H9 (cell line): ENCODE measurements at regions not wholly inside any gene's neighbourhood (a gene's known extent, or its start where the extent isn't known, plus 50 kb on each side); places are given as distances from the start of the nearest gene placed in this dataset.

ENCODE experiments used
- DNase-seq: peaks from one replicate; pipeline ENCODE4 v3.0.0-alpha.2; 2017
- H2AFZ ChIP-seq: one replicate; pipeline ENCODE4 v1.6.1; 2013; ENCODE audit warnings: mild to moderate bottlenecking, low read length, control low read depth, moderate library complexity
- H2AK5ac ChIP-seq: 2 replicates; pipeline ENCODE4 v1.6.1; 2013; ENCODE audit warnings: low read length, control low read depth, mixed read lengths; ENCODE audit not compliant: insufficient read length
- H2BK120ac ChIP-seq: one replicate; pipeline ENCODE4 v1.6.1; 2013; ENCODE audit warnings: low read depth, mild to moderate bottlenecking, low read length, control low read depth, inconsistent platforms; ENCODE audit not compliant: poor library complexity, severe bottlenecking
- H2BK12ac ChIP-seq: 2 replicates; pipeline ENCODE4 v1.6.1; 2013; ENCODE audit warnings: low read length, control low read depth, mixed read lengths, low read depth; ENCODE audit not compliant: insufficient read length
- H2BK15ac ChIP-seq: 2 replicates; pipeline ENCODE4 v1.6.1; 2013; ENCODE audit warnings: low read depth, low read length, control low read depth
- H2BK20ac ChIP-seq: one replicate; pipeline ENCODE4 v1.6.1; 2013; ENCODE audit warnings: low read depth, mild to moderate bottlenecking, low read length, control low read depth, inconsistent platforms; ENCODE audit not compliant: poor library complexity, severe bottlenecking
- H2BK5ac ChIP-seq: 2 replicates; pipeline ENCODE4 v1.6.1; 2013; ENCODE audit warnings: low read length, control low read depth, mixed read lengths; ENCODE audit not compliant: insufficient read length
- H3K14ac ChIP-seq: 2 replicates; pipeline ENCODE4 v1.6.1; 2013; ENCODE audit warnings: low read length, control low read depth; ENCODE audit not compliant: insufficient read depth
- H3K18ac ChIP-seq: 2 replicates; pipeline ENCODE4 v1.6.1; 2013; ENCODE audit warnings: low read depth, mild to moderate bottlenecking, mixed read lengths, low read length, control low read depth; ENCODE audit not compliant: insufficient read length
- H3K23ac ChIP-seq: 2 replicates; pipeline ENCODE4 v1.6.1; 2013; ENCODE audit warnings: low read length, control low read depth, mixed read lengths, low read depth; ENCODE audit not compliant: insufficient read length
- H3K23me2 ChIP-seq: 2 replicates; pipeline ENCODE4 v1.6.1; 2013; ENCODE audit warnings: low read depth, mild to moderate bottlenecking, mixed read lengths, low read length, control low read depth; ENCODE audit not compliant: insufficient read length, poor library complexity, severe bottlenecking
- H3K27ac ChIP-seq: 2 replicates; pipeline ENCODE4 v1.5.1; 2013; ENCODE audit warnings: low read length, control low read depth, mixed read lengths, low read depth; ENCODE audit not compliant: insufficient read length
- H3K27me3 ChIP-seq: 2 replicates; pipeline ENCODE4 v1.6.1; 2013; ENCODE audit warnings: low read length, control low read depth, inconsistent platforms; ENCODE audit not compliant: insufficient read depth
- H3K4ac ChIP-seq: 2 replicates; pipeline ENCODE4 v1.6.1; 2013; ENCODE audit warnings: low read depth, mild to moderate bottlenecking, control low read depth, inconsistent platforms, low read length, moderate library complexity
- H3K4me1 ChIP-seq: 2 replicates; pipeline ENCODE4 v1.6.1; 2013; ENCODE audit warnings: low read length, control low read depth, inconsistent platforms; ENCODE audit not compliant: insufficient read depth
- H3K4me2 ChIP-seq: 2 replicates; pipeline ENCODE4 v1.6.1; 2013; ENCODE audit warnings: low read length, control low read depth, mixed read lengths; ENCODE audit not compliant: insufficient read length, insufficient read depth
- H3K56ac ChIP-seq: 2 replicates; pipeline ENCODE4 v1.6.1; 2013; ENCODE audit warnings: low read depth, mild to moderate bottlenecking, mixed read lengths, low read length, control low read depth; ENCODE audit not compliant: insufficient read length
- H3K79me1 ChIP-seq: 2 replicates; pipeline ENCODE4 v1.6.1; 2013; ENCODE audit warnings: low read depth, mild to moderate bottlenecking, moderate library complexity, low read length, control low read depth, inconsistent platforms; ENCODE audit not compliant: insufficient read depth, poor library complexity, severe bottlenecking
- H3K79me2 ChIP-seq: 2 replicates; pipeline ENCODE4 v1.6.1; 2013; ENCODE audit warnings: low read length, control low read depth, inconsistent platforms; ENCODE audit not compliant: insufficient read depth
- H3K9ac ChIP-seq: 2 replicates; pipeline ENCODE4 v1.6.1; 2013; ENCODE audit warnings: low read length, control low read depth, mixed read lengths; ENCODE audit not compliant: insufficient read length; ENCODE audit errors: extremely low read depth
- H3K9me3 ChIP-seq: one replicate; pipeline ENCODE4 v1.6.1; 2013; ENCODE audit warnings: low read depth, low read length, inconsistent platforms; ENCODE audit not compliant: control insufficient read depth
- H3T11ph ChIP-seq: one replicate; pipeline ENCODE4 v1.6.1; 2013; ENCODE audit warnings: mild to moderate bottlenecking, low read length, control low read depth, inconsistent platforms
- H4K20me1 ChIP-seq: one replicate; pipeline ENCODE4 v1.6.1; 2013; ENCODE audit not compliant: control insufficient read depth, insufficient read length, insufficient read depth
- H4K5ac ChIP-seq: 2 replicates; pipeline ENCODE4 v1.6.1; 2013; ENCODE audit warnings: low read depth, mild to moderate bottlenecking, mixed read lengths, low read length, control low read depth; ENCODE audit not compliant: insufficient read length
- H4K8ac ChIP-seq: replicated peaks from 2 replicates; pipeline ENCODE4 v1.6.1; 2013; ENCODE audit warnings: low read length, control low read depth, mixed read lengths, low read depth; ENCODE audit not compliant: insufficient read length
- H4K91ac ChIP-seq: 2 replicates; pipeline ENCODE4 v1.6.1; 2013; ENCODE audit warnings: low read depth, mild to moderate bottlenecking, moderate library complexity, mixed read lengths, low read length, control low read depth; ENCODE audit not compliant: insufficient read length
- H3K27ac Mint-ChIP-seq, 3 experiments: 2 replicates in 2 of 3; 3 replicates in 1 of 3; pipeline ENCODE4 v1.8.0; 2020 to 2021; ENCODE audit warnings: mixed read lengths in 3 of 3, mild to moderate bottlenecking in 1 of 3, moderate library complexity in 1 of 3
- H3K27me3 Mint-ChIP-seq: 2 replicates; pipeline ENCODE4 v1.8.0; 2021; ENCODE audit warnings: low read depth, mild to moderate bottlenecking, moderate library complexity, mixed read lengths
- H3K36me3 Mint-ChIP-seq, 3 experiments: 2 replicates in 2 of 3; 3 replicates in 1 of 3; pipeline ENCODE4 v1.8.0; 2020 to 2021; ENCODE audit warnings: low read depth in 3 of 3, mixed read lengths in 3 of 3; ENCODE audit not compliant: insufficient read depth in 1 of 3
- H3K4me1 Mint-ChIP-seq, 2 experiments: 2 replicates each; pipeline ENCODE4 v1.8.0; 2020; ENCODE audit warnings: mixed read lengths in 2 of 2
- H3K4me3 Mint-ChIP-seq, 2 experiments: 2 replicates in 1 of 2; 3 replicates in 1 of 2; pipeline ENCODE4 v1.8.0; 2020 to 2021; ENCODE audit warnings: mild to moderate bottlenecking in 2 of 2, mixed read lengths in 2 of 2, moderate library complexity in 1 of 2
- H3K9me3 Mint-ChIP-seq, 2 experiments: 2 replicates in 1 of 2; 3 replicates in 1 of 2; pipeline ENCODE4 v1.8.0; 2020; ENCODE audit warnings: mild to moderate bottlenecking in 2 of 2, mixed read lengths in 2 of 2, moderate library complexity in 1 of 2
- CTCF ChIP-seq: fragments of 200-600 bp; sonication (generic); conservative IDR thresholded peaks from 3 replicates; pipeline ENCODE4 v1.8.0; 2021; ENCODE audit warnings: antibody characterized with exemption, mild to moderate bottlenecking
- WGBS: extraction: QIAGEN DNeasy Blood & Tissue Kit; methylation state at CpG from one replicate; pipeline ENCODE4 v1.1.7; 2013; ENCODE audit warnings: missing lambda C conversion rate, low lambda C conversion rate, mixed read lengths; ENCODE audit not compliant: insufficient read length; ENCODE audit errors: extremely low coverage; 5-methylcytosine and 5-hydroxymethylcytosine counted together

- H2BK15ac ChIP-seq: no peak overlapping the region
- H3K14ac ChIP-seq: no peak overlapping the region
- H3K4me3 Mint-ChIP-seq: no peak overlapping the region
- H3K27ac Mint-ChIP-seq: no peak overlapping the region
- no peaks in the 10 kb centered on the region for H3K36me3 Mint-ChIP-seq
- no peak overlapping the region for H3K23ac ChIP-seq
- peaks cover 12 to 13% of the 10 kb centered on the region in 2 experiments for H3K4me1 Mint-ChIP-seq
- no peak overlapping the region for H3K27ac ChIP-seq
- H3T11ph ChIP-seq: no peak overlapping the region
- no peak overlapping the region for H3K4me2 ChIP-seq
- no peaks in the 10 kb centered on the region for H3K23me2 ChIP-seq
- no peak overlapping the region for H2AK5ac ChIP-seq
- H3K27me3 Mint-ChIP-seq: no peaks in the 10 kb centered on the region
- no peak overlapping the region for H4K91ac ChIP-seq
- no peak for DNase-seq
- no peak overlapping the region for H2BK20ac ChIP-seq
- H3K9me3 ChIP-seq: no peaks in the 10 kb centered on the region
- no peaks in the 10 kb centered on the region for H4K20me1 ChIP-seq
- H3K18ac ChIP-seq: no peak overlapping the region
- H2BK5ac ChIP-seq: no peak overlapping the region
- no peaks in the 10 kb centered on the region for H3K79me2 ChIP-seq
- H3K9me3 Mint-ChIP-seq: no peaks in the 10 kb centered on the region
- H2AFZ ChIP-seq: no peak overlapping the region
- no peak overlapping the region for H2BK120ac ChIP-seq
- no peak overlapping the region for H3K9ac ChIP-seq
- H3K4ac ChIP-seq: no peak overlapping the region
- no peak overlapping the region for H2BK12ac ChIP-seq
- no peaks in the 10 kb centered on the region for H3K4me1 ChIP-seq
- no peaks in the 10 kb centered on the region for H3K79me1 ChIP-seq
- TF ChIP-seq CTCF: no peak
- no peaks in the 10 kb centered on the region for H3K27me3 ChIP-seq
- no peak overlapping the region for H4K5ac ChIP-seq
- H3K56ac ChIP-seq: no peak overlapping the region
- no CpG with 5 or more reads among the region's 3 CpGs for WGBS
- H4K8ac ChIP-seq: no peak overlapping the region
Observed at GRCh38 chr12:19947344-19947743, 421.0 kb upstream of the PDE3A start.
